ENCODE measurements at regions not wholly inside any gene's neighbourhood (a gene's known extent, or its start where the extent isn't known, plus 50 kb on each side); places are given as distances from the start of the nearest gene placed in this dataset.
A peak's percentile ranks its signal among the peaks of the same experiment; 100 is the strongest.

DNA sequence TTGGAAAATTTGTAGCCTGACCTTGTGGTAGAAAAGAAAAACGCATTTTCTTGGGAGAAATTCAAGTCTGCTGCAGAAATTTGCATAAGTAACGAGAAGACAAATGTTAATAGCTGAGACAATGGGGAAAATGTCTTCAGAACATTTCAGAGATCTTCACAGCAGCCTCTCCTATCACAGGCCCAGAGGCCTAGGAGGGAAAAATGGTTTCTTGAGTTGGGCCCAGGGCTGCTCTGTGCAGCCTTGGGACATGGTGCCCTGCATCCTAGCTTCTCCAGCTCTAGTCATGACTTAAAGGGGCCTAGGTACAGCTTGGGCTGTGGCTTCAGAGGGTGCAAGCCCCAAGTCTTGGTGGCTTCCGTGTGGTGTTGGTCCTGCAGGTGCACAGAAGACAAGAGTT lies 104.2 kb downstream of the ZNF621 start:
- POLR2A ChIA-PET, result no interaction called here
- 0 out of 2 replicates have a peak, but pooled peaks cover 2% of the 10 kb centered on the region for H3K9me3 ChIP-seq (replicated peaks; ENCODE audit: control insufficient read depth, insufficient read depth, low read depth, low read length)

More for the DNA sequence above, 104.2 kb downstream of the ZNF621 start:
- H3K9me1 ChIP-seq (ENCODE audit: control insufficient read depth, insufficient read depth, low read length), result no peaks in the 10 kb centered on the region
- no peak for ATAC-seq
- no peak for FAIRE-seq
- no peaks in the 10 kb centered on the region for H3K27me3 ChIP-seq (ENCODE audit: control insufficient read depth in 2 of 2, insufficient read depth in 2 of 2, low read length in 2 of 2)
- no peaks in the 10 kb centered on the region for H3K4me1 ChIP-seq (replicated peaks in 1 of 2; ENCODE audit: control insufficient read depth in 2 of 2, insufficient read depth in 2 of 2, low read length in 2 of 2)
- no peak overlapping the region for H2AFZ ChIP-seq (ENCODE audit: low read depth, low read length)
- no peaks in the 10 kb centered on the region for H4K20me1 ChIP-seq (replicated peaks; ENCODE audit: control insufficient read depth, insufficient read depth, low read length)
- intact Hi-C loops (cut with micrococcal nuclease) (no loop called here), in situ Hi-C loops (cut with MboI) (no loop called here)
- no peak overlapping the region for H3K4me3 ChIP-seq
- no peak for DNase-seq (ENCODE audit: extremely low read depth in 1 of 4, low spot score in 3 of 4)
- 0% methylated on average over 3 of the region's 3 CpGs for whole genome bisulfite sequencing (ENCODE audit: insufficient coverage, low coverage, missing lambda C conversion rate)
- BruUV-seq (replicated peaks), result no TSS peak
- H3K27ac ChIP-seq (ENCODE audit: extremely low read depth, low read depth, low read length), result no peak overlapping the region
- no peaks in the 10 kb centered on the region for H3K79me2 ChIP-seq (ENCODE audit: control insufficient read depth, insufficient read depth, low read length)
- H3K9ac ChIP-seq (ENCODE audit: insufficient read depth in 1 of 2, low read depth in 2 of 2, low read length in 2 of 2), result no peak overlapping the region
- no peaks in the 10 kb centered on the region for H3K36me3 ChIP-seq (ENCODE audit: control insufficient read depth, insufficient read depth, low read length)
- CTCF ChIA-PET (ENCODE audit: low intra/inter-chr PET ratio), result no interaction called here
- no peak overlapping the region for H3K4me2 ChIP-seq (ENCODE audit: insufficient read depth, low read length)
- TF ChIP-seq, protein P1, sequence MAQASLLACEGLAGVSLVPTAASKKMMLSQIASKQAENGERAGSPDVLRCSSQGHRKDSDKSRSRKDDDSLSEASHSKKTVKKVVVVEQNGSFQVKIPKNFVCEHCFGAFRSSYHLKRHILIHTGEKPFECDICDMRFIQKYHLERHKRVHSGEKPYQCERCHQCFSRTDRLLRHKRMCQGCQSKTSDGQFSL (CRISPR knock-in tag; IDR thresholded peaks at IDR 0.05), result no peak
- TF ChIP-seq, protein P1 (tag; IDR thresholded peaks at IDR 0.05), result no peak
- no peak for TF ChIP-seq BRD9 (IDR thresholded peaks at IDR 0.05; ENCODE audit: low read depth, partially characterized antibody)
- TF ChIP-seq FOS (IDR thresholded peaks at IDR 0.05; ENCODE audit: extremely low read depth, insufficient read length), result no peak
- peak; percentile 56 for TF ChIP-seq ZFP36 (IDR thresholded peaks at IDR 0.05; ENCODE audit: low read depth, low read length, partially characterized antibody)
- no peak for TF ChIP-seq MCM5 (IDR thresholded peaks at IDR 0.05; ENCODE audit: low read depth)
- TF ChIP-seq, protein P2, sequence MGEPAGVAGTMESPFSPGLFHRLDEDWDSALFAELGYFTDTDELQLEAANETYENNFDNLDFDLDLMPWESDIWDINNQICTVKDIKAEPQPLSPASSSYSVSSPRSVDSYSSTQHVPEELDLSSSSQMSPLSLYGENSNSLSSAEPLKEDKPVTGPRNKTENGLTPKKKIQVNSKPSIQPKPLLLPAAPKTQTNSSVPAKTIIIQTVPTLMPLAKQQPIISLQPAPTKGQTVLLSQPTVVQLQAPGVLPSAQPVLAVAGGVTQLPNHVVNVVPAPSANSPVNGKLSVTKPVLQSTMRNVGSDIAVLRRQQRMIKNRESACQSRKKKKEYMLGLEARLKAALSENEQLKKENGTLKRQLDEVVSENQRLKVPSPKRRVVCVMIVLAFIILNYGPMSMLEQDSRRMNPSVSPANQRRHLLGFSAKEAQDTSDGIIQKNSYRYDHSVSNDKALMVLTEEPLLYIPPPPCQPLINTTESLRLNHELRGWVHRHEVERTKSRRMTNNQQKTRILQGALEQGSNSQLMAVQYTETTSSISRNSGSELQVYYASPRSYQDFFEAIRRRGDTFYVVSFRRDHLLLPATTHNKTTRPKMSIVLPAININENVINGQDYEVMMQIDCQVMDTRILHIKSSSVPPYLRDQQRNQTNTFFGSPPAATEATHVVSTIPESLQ (CRISPR knock-in tag; IDR thresholded peaks at IDR 0.05), result no peak
- TF ChIP-seq CXXC5 (CRISPR knock-in tag; IDR thresholded peaks at IDR 0.05), result no peak
